HG03175 (cell line): ENCODE measurements at regions not wholly inside any gene's neighbourhood (a gene's known extent, or its start where the extent isn't known, plus 50 kb on each side); places are given as distances from the start of the nearest gene placed in this dataset.

Source experiments
- ATAC-seq: cut with Tn5 transposase; IDR thresholded peaks from one replicate; pipeline ENCODE4 v1.9.1; 2021; ENCODE audit warnings: mild to moderate bottlenecking, moderate library complexity; ENCODE audit not compliant: unreplicated experiment

GRCh38 chr17:77320044-77320440, 179.3 kb downstream of the SEC14L1 start:
- ATAC-seq = no peak

GRCh38 chr17:77320485-77321256, 179.9 kb downstream of the SEC14L1 start:
- ATAC-seq = peak; percentile 23

- ATAC-seq = no peak
Observed at GRCh38 chr17:77321649-77322513, 181.1 kb downstream of the SEC14L1 start.

GRCh38 chr17:77322514-77323412, 182.0 kb downstream of the SEC14L1 start:
- no peak for ATAC-seq

- no peak for ATAC-seq
Observed at GRCh38 chr17:77323413-77324171, 182.8 kb downstream of the SEC14L1 start.

GRCh38 chr17:77324227-77324626, 183.5 kb downstream of the SEC14L1 start:
- ATAC-seq = no peak

- ATAC-seq = peak; percentile 20
Observed at GRCh38 chr17:77325577-77326075, 184.9 kb downstream of the SEC14L1 start.

- no peak for ATAC-seq
Observed at GRCh38 chr17:77326076-77326591, 185.4 kb downstream of the SEC14L1 start.

GRCh38 chr17:77326636-77327035, 185.9 kb downstream of the SEC14L1 start:
- no peak for ATAC-seq

- no peak for ATAC-seq
Observed at GRCh38 chr17:77327181-77327565, 186.4 kb downstream of the SEC14L1 start.

GRCh38 chr17:77327566-77328464, 187.0 kb downstream of the SEC14L1 start:
- ATAC-seq = no peak

GRCh38 chr17:77328823-77329740, 188.3 kb downstream of the SEC14L1 start:
- ATAC-seq = no peak

- no peak for ATAC-seq
Observed at GRCh38 chr17:77329741-77330531, 189.2 kb downstream of the SEC14L1 start.

- ATAC-seq = no peak
Observed at GRCh38 chr17:77330602-77331081, 189.9 kb downstream of the SEC14L1 start.

- peak; percentile 74 for ATAC-seq
Observed at GRCh38 chr17:77331301-77331864, 190.6 kb downstream of the SEC14L1 start.
